HG03095 (cell line): ENCODE measurements at regions not wholly inside any gene's neighbourhood (a gene's known extent, or its start where the extent isn't known, plus 50 kb on each side); places are given as distances from the start of the nearest gene placed in this dataset.
"Not testable (repeated sequence)": the region's sequence is repeated elsewhere in the genome, so short reads cannot be mapped to it uniquely, and the experiment has no call there.

Experiments
- ATAC-seq: cut with Tn5 transposase; IDR thresholded peaks from one replicate; pipeline ENCODE4 v1.9.1; 2021; ENCODE audit warnings: moderate library complexity; ENCODE audit not compliant: unreplicated experiment

GRCh38 chr14:23750357-23750756 is 114.2 kb downstream of the DHRS2 start:
- no peak for ATAC-seq

DNA sequence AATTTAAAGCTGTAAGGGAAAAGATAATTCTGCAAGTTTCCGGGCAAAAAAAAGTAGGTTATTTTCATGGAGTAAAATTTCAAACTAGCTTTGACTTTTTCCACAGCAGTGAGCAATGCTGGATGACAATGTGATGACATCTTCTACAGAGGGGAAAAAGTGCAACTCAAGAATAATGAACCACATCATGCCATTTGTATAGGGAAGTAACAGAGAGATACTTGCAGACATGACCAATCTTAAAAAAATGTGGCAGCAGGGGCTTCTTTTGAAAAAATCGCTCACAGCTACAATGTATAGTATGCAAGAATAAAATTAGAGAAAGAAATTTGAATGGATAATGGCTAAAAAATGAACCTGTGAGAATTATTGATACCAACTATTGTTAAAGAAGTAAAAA is 115.5 kb downstream of the DHRS2 start:
- ATAC-seq, result no peak

DNA sequence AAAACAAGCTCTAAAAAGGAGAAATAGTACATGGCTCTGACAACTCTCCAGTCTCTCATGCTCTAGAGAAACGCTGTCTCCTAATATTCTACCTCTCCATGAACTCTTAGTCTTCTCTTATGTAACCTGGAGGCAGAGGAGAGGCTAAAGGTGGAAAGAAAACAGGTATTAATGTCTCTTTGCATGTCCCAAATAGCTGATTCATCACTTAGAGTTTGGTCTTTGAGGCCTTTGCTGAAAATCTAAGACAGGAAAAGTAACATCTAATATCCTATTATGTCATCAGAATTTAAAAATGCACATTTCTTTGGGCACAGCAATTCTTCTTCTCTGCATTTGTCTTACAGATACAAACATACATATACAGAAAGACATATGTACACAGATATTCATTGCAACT is 127.2 kb downstream of the DHRS2 start:
- no peak for ATAC-seq

DNA sequence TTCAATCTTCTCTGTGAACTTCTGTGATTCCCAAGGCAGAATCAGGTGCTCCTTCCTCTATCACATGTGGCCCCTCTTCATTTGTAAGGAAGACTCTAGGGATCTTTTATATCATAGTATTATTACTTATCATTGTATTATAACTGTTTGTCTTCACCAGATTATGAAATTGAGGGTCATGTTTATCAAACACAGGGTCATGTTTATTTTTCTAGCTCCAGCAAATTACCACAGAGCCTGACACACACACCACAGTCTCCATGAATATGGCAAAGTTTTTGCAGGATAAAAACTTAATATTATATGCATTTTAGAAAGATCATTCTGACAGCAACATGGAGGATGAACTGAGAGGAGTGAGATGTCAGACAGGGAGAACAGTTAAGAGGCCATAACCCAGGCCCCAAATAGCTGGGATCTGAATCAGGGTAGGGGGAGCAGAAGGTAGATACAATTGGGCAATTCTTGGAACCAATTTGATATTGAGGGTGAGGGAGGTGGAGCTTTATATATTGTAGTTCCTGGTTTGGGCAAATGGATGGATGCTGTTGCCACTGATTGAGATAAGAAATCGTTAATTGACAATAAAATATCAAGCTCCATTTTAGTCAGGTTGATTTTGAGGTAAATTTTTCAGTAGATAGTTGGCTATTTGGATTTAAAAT is 130.7 kb downstream of the DHRS2 start:
- no peak for ATAC-seq

GRCh38 chr14:23769221-23769728 is 133.1 kb downstream of the DHRS2 start:
- not testable (repeated sequence) for ATAC-seq

DNA sequence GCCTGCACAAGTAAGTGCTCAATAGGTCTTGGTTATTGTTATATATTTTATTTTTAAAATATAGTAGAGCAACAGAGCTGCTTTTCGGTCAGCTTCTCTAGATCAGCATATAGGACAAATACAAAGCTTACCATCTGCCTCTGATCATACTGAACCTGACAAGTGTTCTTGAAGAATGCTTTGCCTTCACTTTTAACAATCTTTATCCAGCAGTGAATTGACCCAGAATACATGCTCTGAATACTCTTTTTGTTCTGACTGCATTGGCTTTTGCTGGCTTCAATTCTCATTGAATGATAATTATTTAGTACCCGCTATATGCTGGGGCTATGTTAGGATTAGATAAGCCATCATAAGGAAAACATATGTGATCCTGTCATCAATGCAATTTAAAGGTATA is 137.8 kb downstream of the DHRS2 start:
- no peak for ATAC-seq

DNA sequence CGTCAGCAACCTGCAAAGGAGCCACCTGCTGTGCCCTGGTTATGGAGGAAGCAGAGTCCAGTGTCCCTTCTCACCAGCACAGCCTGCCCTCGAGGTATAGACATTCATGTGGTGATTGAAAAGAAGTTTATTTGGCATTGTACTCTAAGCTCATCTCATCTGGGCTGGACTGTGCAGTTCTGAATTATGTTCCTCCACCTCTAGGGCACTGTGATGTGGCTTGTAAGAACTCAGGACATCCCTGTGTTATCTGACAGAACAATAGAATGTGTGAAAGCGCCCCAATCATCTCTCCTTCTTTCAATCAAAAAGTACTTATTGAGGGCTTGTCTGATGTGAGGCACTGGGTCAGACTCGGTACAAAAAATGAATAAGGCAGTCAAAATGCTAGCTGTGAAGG is 140.1 kb downstream of the DHRS2 start:
- no peak for ATAC-seq

DNA sequence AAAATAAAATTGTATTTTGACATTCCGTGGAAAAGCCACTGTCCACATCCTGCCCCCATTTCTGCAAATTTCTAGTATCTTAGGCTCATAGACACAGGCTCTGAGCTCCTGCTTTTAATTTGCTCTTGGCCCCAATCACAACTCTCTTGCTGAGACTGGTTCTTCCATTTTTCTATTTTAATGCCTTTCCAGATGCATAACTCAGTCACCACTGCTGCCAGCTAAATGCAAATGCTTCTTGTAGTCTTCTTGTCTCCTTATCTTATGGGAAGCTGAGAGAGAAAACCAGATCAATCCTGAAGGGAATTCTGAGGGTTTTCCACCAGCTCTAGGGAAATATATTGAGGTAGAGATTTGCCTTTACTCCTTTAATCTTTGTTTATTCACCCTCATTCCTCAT is 149.0 kb downstream of the DHRS2 start:
- no peak for ATAC-seq

DNA sequence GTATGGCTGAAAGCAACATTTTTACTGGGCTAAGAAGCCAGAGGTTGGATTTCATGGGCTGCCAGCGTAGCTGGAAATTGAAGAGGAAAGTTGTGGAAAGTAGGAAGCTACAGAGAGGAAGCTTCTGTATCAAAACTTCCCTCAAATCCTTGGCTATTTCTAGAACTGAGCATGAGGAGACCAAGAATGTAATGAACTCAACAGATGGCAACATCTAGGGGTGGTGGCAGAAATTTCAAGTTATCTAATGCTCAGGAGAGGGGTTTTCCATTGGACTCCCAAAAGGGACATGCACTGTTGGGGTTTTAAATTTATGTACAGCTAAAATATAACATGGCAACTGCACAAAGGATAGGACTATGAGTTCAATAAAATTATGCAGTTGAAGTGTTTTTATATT is 151.3 kb downstream of the DHRS2 start:
- ATAC-seq, result no peak

DNA sequence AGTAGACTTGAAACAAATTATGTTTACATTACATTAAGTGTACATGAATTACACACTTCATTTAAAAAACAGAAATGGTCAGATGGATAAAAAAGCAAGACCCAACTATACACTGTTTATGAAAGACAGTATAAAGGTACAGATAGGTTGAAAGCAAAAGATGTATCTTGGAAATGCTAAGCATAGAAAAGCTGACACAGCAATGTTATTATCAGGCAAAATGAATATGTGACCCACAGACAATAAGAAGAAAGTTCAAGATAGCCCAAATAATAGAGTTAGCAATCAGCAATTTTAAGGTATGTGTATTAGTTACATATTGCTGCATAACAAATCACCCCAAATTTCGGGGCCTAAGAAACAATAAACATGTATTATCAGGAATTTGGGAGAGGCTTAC is 153.5 kb downstream of the DHRS2 start:
- ATAC-seq, result no peak

GRCh38 chr14:23793532-23793931 is 157.4 kb downstream of the DHRS2 start:
- no peak for ATAC-seq

GRCh38 chr14:23800811-23801210 is 152.8 kb upstream of the DHRS4 start:
- ATAC-seq, result no peak

DNA sequence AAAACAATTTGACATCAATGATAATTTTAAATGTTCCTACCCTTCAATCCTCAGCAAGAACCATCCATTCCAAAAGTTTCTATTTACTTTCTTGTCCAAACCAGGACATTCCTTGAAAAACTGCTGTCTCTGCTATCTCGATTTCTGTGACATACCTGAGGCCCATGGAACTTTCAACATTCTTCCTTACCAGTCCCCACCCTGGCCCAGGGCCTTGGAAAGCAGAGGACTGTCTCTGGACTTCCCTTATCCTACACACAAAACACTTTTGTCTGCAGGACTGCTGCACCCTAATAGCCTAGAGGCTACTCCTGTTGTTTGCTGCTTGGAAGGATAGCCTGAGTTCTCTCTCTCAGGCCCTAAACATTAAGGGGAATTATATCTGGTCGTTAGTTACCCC is 151.8 kb upstream of the DHRS4 start:
- ATAC-seq, result no peak

DNA sequence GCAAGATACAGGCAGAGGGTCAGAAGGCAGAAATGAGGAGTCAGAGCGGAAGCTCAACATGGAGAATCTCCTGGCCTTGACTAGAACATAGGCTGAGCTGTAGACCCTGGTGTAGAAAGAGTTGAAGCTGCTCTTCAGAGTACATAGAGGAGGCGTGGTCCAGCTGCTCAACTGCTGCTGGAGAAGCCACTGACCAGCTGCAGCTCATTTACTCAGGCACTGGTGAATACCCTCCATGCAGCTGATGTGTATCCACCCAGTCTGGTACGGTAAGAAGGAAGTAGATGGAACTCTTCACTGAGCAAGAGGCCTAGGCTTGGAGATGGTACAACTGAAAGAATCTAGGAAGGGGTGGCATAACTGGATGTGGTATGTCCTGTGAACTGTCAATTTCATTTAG is 148.8 kb upstream of the DHRS4 start:
- ATAC-seq, result no peak

DNA sequence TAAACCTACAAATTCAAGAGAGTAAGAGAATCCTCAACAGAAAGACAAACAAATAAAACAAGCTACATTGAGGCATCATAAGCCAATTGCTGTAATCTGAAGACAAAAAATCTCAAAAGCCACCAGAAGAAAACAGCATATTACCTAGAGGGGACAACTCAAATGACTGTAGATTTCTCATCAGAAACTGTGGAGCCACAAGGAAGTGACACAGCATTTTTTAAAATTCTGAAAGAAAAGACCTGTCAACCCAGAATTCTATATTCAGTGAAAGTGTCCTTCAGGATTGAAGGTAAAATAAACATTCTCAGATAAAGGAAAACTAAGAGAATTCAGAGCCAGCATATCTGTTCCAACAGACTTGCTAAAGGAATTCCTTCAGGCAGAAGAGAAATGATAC is 147.8 kb upstream of the DHRS4 start:
- no peak for ATAC-seq

GRCh38 chr14:23814527-23815256 is 138.9 kb upstream of the DHRS4 start:
- no peak for ATAC-seq

DNA sequence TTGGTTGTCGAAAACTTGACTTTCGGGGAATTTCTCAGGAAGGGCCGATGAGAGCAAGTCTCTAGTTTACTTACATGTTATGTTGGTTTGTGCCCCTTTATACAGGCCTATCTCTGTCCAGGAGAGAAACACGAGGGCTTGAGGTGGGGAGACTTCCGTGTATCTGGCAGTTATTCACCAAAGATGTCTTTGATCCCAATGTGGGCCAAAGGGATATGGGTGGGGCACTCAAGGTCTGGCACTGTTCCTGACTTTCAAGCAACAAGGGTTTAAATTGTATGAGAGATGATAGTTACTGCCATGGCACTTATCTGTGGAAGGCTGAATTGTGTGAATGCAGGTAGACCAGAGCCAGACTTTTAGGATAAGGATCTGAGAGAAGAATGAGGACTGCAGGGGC is 137.2 kb upstream of the DHRS4 start:
- no peak for ATAC-seq

DNA sequence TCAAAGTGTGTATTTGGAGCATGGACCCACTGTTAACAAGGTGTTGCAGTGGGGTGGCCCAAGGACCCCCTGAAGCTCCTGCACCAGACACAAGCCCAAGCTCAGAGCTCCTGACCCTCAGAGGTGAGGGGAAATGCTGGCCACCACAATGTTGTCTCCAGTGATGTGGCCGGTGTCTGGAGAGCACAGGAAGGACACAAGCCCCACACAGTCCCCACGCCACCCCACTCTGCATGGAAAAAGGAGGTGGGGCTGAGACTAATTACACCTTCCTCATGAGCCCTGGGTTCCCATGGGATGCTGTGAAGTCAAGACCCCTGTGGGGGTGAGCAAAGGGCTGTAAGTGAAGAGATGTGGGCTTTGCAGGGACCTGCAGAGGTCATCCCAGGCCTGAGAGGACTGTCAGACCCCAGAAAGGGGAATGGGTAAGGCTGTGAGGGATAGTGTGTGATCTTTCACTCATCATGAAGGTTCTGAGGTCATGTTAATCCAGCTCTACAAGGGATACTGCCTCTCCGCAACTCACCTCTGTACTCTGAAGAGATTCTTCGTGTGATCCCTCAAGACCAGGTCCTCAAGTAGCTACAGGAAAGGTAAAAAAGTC is 136.3 kb upstream of the DHRS4 start:
- no peak for ATAC-seq

DNA sequence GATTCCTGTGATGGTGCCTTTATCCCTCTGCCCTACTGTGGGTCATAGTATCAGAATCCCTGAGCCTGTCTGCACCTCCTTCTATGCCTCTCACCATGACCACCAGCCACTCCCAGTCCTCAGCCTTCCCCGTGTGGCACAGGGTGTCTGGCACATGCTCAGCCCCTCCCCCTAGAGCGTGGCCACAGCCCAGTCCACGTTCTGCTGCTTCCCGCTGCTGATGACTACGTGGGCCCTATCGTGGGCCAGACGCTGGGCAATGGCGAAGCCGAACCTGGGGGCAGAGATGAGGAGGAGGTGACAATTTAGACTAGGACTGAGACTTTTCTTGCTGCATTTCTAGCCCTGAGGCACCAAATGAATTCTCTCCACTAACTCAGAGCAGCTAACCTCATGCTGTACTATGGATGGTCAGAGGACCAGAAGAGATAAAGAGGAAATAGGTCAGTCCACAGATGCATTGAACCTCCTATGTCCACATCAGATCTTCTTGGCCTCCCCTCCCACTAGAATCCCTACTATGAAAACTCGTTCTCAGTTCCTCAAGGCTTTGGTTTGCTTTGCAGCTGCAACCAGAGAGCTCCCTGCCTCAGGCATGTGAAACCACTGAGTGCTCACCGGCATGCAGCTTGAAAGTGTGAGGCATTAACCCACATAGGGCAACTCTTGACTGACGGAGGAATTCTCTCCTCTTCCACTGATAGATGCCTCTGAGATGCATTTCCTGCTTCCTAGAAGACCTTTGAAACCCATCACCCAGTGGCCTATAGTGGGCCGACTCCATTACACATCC is 126.3 kb upstream of the DHRS4 start:
- no peak for ATAC-seq

DNA sequence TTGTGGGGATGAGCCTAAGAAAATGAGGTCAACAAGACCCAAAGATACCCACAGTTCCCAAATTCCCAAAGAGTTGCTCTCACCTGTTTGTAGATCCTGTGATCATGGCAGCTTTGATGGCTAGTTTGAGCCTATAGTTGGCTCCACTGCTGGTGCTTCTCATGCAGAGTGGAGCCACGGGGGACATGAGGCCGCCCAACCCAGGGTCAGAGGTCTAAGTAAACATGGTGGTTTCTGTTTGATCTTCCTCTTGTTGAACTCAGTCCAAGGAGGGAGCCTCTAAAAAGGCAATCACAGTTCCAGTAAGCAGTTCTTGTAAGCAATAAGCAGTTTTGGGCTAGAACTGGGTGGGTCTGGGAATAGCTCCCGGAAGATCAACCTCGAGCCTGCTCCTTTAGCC is 125.6 kb upstream of the DHRS4 start:
- no peak for ATAC-seq

- ATAC-seq, result no peak
Observed at GRCh38 chr14:23828616-23829015, 125.0 kb upstream of the DHRS4 start.
